Mesendoderm (in vitro differentiated cells): ENCODE measurements at regions not wholly inside any gene's neighbourhood (a gene's known extent, or its start where the extent isn't known, plus 50 kb on each side); places are given as distances from the start of the nearest gene placed in this dataset.

Source experiments
- DNase-seq: peaks from one replicate; pipeline ENCODE4 v3.0.0; 2013
- H2AK5ac ChIP-seq: 2 replicates; pipeline ENCODE4 v1.6.1; 2013; ENCODE audit warnings: low read length, inconsistent platforms
- H2BK120ac ChIP-seq: 2 replicates; pipeline ENCODE4 v1.6.1; 2013; ENCODE audit warnings: low read depth, mild to moderate bottlenecking, low read length, moderate library complexity, mixed read lengths
- H2BK15ac ChIP-seq: replicated peaks from 2 replicates; pipeline ENCODE4 v1.6.1; 2013; ENCODE audit warnings: low read depth, mild to moderate bottlenecking, moderate library complexity
- H2BK5ac ChIP-seq: 2 replicates; pipeline ENCODE4 v1.6.1; 2013; ENCODE audit warnings: low read length, inconsistent platforms
- H3K18ac ChIP-seq: 2 replicates; pipeline ENCODE4 v1.6.1; 2013; ENCODE audit warnings: mild to moderate bottlenecking, low read length, mixed read lengths
- H3K23ac ChIP-seq: one replicate; pipeline ENCODE4 v1.6.1; 2013; ENCODE audit warnings: low read length
- H3K27ac ChIP-seq: 2 replicates; pipeline ENCODE4 v1.5.1; 2013; ENCODE audit warnings: low read depth, mild to moderate bottlenecking, inconsistent platforms, low read length, moderate library complexity
- H3K27me3 ChIP-seq: 2 replicates; pipeline ENCODE4 v1.6.1; 2013; ENCODE audit warnings: low read length, control low read depth, mild to moderate bottlenecking, inconsistent platforms; ENCODE audit not compliant: insufficient read depth, poor library complexity
- H3K36me3 ChIP-seq: 2 replicates; pipeline ENCODE4 v1.6.1; 2013; ENCODE audit warnings: low read length, inconsistent platforms; ENCODE audit not compliant: control insufficient read depth, insufficient read depth
- H3K4ac ChIP-seq: one replicate; pipeline ENCODE4 v1.6.1; 2013; ENCODE audit warnings: low read depth, mild to moderate bottlenecking, low read length, moderate library complexity
- H3K4me1 ChIP-seq: 2 replicates; pipeline ENCODE4 v1.6.1; 2013; ENCODE audit warnings: low read depth, low read length, inconsistent platforms; ENCODE audit not compliant: control insufficient read depth
- H3K4me2 ChIP-seq: 2 replicates; pipeline ENCODE4 v1.6.1; 2013; ENCODE audit warnings: low read length
- H3K4me3 ChIP-seq: 2 replicates; pipeline ENCODE4 v1.5.1; 2013; ENCODE audit warnings: mild to moderate bottlenecking, low read length
- H3K56ac ChIP-seq: one replicate; pipeline ENCODE4 v1.6.1; 2013; ENCODE audit warnings: low read length
- H3K79me1 ChIP-seq: 2 replicates; pipeline ENCODE4 v1.6.1; 2013; ENCODE audit warnings: low read length, inconsistent platforms
- H3K79me2 ChIP-seq: 2 replicates; pipeline ENCODE4 v1.6.1; 2013; ENCODE audit warnings: mild to moderate bottlenecking, low read length; ENCODE audit not compliant: control insufficient read depth, insufficient read depth
- H3K9ac ChIP-seq: 2 replicates; pipeline ENCODE4 v1.6.1; 2013; ENCODE audit warnings: low read length, inconsistent platforms
- H4K5ac ChIP-seq: one replicate; pipeline ENCODE4 v1.6.1; 2013; ENCODE audit warnings: low read length
- H4K8ac ChIP-seq: one replicate; pipeline ENCODE4 v1.6.1; 2013; ENCODE audit warnings: low read depth, mild to moderate bottlenecking, control low read depth, low read length, moderate library complexity
- WGBS: extraction: QIAGEN DNeasy Blood & Tissue Kit; methylation state at CpG from one replicate; pipeline ENCODE4 v1.1.7; 2013; ENCODE audit warnings: low lambda C conversion rate, missing lambda C conversion rate; ENCODE audit not compliant: insufficient coverage; ENCODE audit errors: extremely low coverage; 5-methylcytosine and 5-hydroxymethylcytosine counted together

DNA sequence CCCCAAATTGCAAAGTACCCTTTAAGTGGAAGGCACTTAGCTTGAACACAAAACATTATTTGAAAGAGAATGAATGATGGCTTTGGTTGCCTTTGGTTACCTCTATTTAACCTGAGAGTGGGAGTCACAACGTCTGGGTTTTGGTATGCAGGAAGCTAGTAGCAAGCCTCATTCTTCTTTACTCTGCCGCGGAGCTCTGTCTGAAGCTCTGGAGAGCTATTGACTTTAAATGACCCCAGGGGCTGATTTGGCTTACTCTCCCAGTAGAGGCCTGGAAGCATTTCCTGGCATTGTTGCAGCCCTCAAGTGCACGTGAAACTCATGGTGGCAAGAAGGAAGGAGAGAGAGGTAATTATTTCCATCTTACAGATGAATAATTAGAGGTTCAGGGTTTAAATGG, 81.8 kb upstream of the MAGEA4 start:
- H2BK120ac ChIP-seq, result no peak overlapping the region
- no peak overlapping the region for H3K56ac ChIP-seq
- no peak overlapping the region for H3K27ac ChIP-seq
- H2BK15ac ChIP-seq, result no peak overlapping the region
- H3K4ac ChIP-seq, result no peak overlapping the region
- WGBS, result no CpG with 5 or more reads among the region's 4 CpGs
- no peaks in the 10 kb centered on the region for H3K36me3 ChIP-seq
- peak; percentile 81 for DNase-seq
- H3K23ac ChIP-seq, result no peak overlapping the region
- H2BK5ac ChIP-seq, result no peak overlapping the region
- peak overlapping the region; percentile 10 for H3K18ac ChIP-seq
- no peak overlapping the region for H4K8ac ChIP-seq
- H3K79me2 ChIP-seq, result no peaks in the 10 kb centered on the region
- H3K27me3 ChIP-seq, result no peaks in the 10 kb centered on the region
- no peaks in the 10 kb centered on the region for H3K79me1 ChIP-seq
- H3K9ac ChIP-seq, result no peak overlapping the region
- H3K4me1 ChIP-seq, result no peaks in the 10 kb centered on the region
- H2AK5ac ChIP-seq, result no peak overlapping the region
- no peak overlapping the region for H3K4me2 ChIP-seq
- no peak overlapping the region for H3K4me3 ChIP-seq
- H4K5ac ChIP-seq, result no peak overlapping the region

DNA sequence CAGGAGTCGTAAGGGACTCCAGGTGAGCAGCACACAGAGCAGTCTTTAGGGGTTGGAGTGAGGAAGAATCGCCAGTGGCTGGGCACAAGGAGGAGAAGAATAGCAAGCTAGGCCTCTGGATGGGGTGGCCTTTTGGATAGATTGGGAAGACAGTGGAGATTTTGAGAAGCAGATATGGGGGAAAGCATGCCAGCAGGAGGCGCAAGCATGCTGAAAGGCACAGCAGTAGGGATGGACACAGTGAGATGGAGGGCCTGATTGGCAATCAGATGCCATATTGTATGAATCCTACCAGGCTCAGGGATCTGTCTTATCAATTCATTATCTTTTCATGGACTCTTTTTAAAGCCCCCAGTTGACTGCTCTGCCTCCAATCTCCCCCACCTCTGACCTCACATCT, 60.4 kb upstream of the MAGEA4 start:
- H3K27me3 ChIP-seq, result no peaks in the 10 kb centered on the region
- no peaks in the 10 kb centered on the region for H3K36me3 ChIP-seq
- no peak overlapping the region for H3K18ac ChIP-seq
- no peak overlapping the region for H2AK5ac ChIP-seq
- WGBS, result no CpG with 5 or more reads among the region's 3 CpGs
- no peak overlapping the region for H4K5ac ChIP-seq
- no peaks in the 10 kb centered on the region for H3K79me1 ChIP-seq
- no peak overlapping the region for H3K4ac ChIP-seq
- H3K79me2 ChIP-seq, result no peaks in the 10 kb centered on the region
- H3K23ac ChIP-seq, result no peak overlapping the region
- H2BK15ac ChIP-seq, result no peak overlapping the region
- H3K56ac ChIP-seq, result no peak overlapping the region
- no peak overlapping the region for H3K4me2 ChIP-seq
- peak; percentile 16 for DNase-seq
- no peak overlapping the region for H3K4me3 ChIP-seq
- no peak overlapping the region for H3K27ac ChIP-seq
- no peak overlapping the region for H3K9ac ChIP-seq
- no peak overlapping the region for H2BK5ac ChIP-seq
- H2BK120ac ChIP-seq, result no peak overlapping the region
- H4K8ac ChIP-seq, result no peak overlapping the region
- H3K4me1 ChIP-seq, result no peaks in the 10 kb centered on the region

DNA sequence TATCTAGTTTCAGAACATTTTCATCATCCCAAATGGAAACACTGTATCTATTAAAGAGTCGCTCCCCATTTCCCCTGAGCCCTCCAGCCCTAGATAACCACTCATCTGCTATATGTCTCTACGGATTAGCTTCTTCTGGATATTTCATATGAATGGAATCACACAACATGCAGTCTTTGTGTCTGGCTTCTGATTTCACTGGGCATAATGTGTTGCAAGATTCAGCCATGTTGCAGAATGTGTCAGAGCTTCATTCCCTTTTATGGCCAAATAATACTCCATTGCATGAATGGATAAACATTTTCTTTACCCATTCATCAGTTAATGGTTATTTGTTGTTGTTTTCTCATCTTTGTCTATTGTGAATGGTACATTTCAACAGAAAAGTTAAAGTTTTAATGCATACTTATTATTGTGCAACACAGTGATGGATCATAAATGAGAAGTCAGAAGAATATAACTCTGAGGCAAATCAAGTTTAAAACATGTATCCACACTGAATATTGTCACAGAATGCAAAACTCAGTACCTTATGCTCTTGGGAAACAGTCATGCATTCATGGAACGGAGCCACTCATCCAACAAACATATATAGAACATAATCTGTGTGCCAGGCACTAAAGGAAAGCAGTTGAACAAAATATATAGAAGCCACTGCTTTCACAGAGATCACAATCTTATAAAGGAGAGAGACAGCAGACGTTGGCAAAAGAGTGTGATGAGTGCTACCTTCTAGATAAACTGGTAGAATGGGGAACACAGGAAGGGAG, 57.8 kb upstream of the MAGEA4 start:
- Histone ChIP-seq H3K4me2 (no peak overlapping the region), H3K27ac (no peak overlapping the region), H3K79me2 (no peaks in the 10 kb centered on the region), H4K8ac (no peak overlapping the region), H3K4ac (no peak overlapping the region), H3K18ac (no peak overlapping the region), H3K23ac (no peak overlapping the region), H3K27me3 (no peaks in the 10 kb centered on the region), H3K9ac (no peak overlapping the region), H4K5ac (no peak overlapping the region), H3K56ac (no peak overlapping the region), H3K79me1 (no peaks in the 10 kb centered on the region), H3K4me1 (no peaks in the 10 kb centered on the region), H2BK5ac (no peak overlapping the region), H3K36me3 (no peaks in the 10 kb centered on the region), H3K4me3 (no peak overlapping the region), H2AK5ac (no peak overlapping the region), H2BK120ac (no peak overlapping the region), H2BK15ac (no peak overlapping the region)
- DNase-seq, result no peak
- WGBS, result no CpG with 5 or more reads among the region's 4 CpGs

DNA sequence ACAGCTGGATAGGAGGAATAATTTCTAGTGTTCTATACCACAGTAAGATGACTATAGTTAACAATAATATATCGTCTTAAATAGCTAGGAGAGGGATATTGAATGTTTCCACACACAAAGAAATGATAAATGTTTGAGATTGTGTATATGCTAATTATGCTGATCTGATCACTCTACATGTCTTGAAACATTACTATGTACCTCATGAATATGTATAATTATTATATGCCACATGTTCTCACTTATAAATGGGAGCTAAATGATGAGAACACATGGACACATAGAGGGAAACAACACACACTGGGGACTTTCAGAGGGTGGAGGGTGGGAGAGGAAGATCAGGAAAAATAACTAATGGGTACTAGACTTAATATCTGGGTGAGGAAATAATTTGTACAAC, 53.2 kb upstream of the MAGEA4 start:
- Histone ChIP-seq H3K56ac (no peak overlapping the region), H4K8ac (no peak overlapping the region), H3K18ac (no peak overlapping the region), H3K27ac (no peak overlapping the region), H3K23ac (no peak overlapping the region), H3K4me1 (no peaks in the 10 kb centered on the region), H3K36me3 (no peaks in the 10 kb centered on the region), H3K79me1 (no peaks in the 10 kb centered on the region), H3K27me3 (no peaks in the 10 kb centered on the region), H3K4ac (no peak overlapping the region), H3K9ac (no peak overlapping the region), H2BK5ac (no peak overlapping the region), H2BK15ac (no peak overlapping the region), H4K5ac (no peak overlapping the region), H2BK120ac (no peak overlapping the region), H3K4me3 (no peak overlapping the region), H3K4me2 (no peak overlapping the region), H3K79me2 (no peaks in the 10 kb centered on the region), H2AK5ac (no peak overlapping the region)
- DNase-seq, result no peak
- no CpG with 5 or more reads among the region's 1 CpG for WGBS

DNA sequence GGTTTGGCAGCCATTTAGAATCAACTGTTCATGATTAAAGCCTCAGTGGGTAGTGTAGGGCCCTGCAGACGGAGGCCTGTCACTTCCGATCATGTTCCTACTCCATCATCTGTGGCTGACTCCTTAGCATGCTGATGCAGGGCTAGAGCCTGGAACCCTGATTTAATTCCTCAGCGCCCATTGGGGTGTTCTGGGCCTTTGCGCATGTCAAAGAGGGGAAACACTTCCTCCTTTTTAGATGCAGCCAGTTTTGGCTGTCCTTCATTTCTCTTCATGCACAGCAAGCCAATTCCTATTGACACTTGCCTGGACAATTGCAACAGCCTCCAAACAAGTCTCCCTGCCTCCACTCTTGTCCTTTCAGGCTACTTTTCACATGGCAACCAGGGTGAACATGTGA, 51.9 kb upstream of the MAGEA4 start:
- H3K4me2 ChIP-seq, result no peak overlapping the region
- H3K4me1 ChIP-seq, result no peaks in the 10 kb centered on the region
- no peak overlapping the region for H3K56ac ChIP-seq
- H3K9ac ChIP-seq, result no peak overlapping the region
- no peak overlapping the region for H2BK5ac ChIP-seq
- no CpG with 5 or more reads among the region's 4 CpGs for WGBS
- no peak overlapping the region for H3K18ac ChIP-seq
- no peak overlapping the region for H3K4me3 ChIP-seq
- H4K5ac ChIP-seq, result no peak overlapping the region
- H4K8ac ChIP-seq, result no peak overlapping the region
- no peak overlapping the region for H2BK120ac ChIP-seq
- H2BK15ac ChIP-seq, result no peak overlapping the region
- H2AK5ac ChIP-seq, result no peak overlapping the region
- H3K79me1 ChIP-seq, result no peaks in the 10 kb centered on the region
- no peak overlapping the region for H3K27ac ChIP-seq
- H3K4ac ChIP-seq, result no peak overlapping the region
- H3K23ac ChIP-seq, result no peak overlapping the region
- no peaks in the 10 kb centered on the region for H3K79me2 ChIP-seq
- H3K27me3 ChIP-seq, result no peaks in the 10 kb centered on the region
- no peak for DNase-seq
- no peaks in the 10 kb centered on the region for H3K36me3 ChIP-seq
